ENCODE measurements at regions not wholly inside any gene's neighbourhood (a gene's known extent, or its start where the extent isn't known, plus 50 kb on each side); places are given as distances from the start of the nearest gene placed in this dataset.

GRCh38 chr6:71400852-71401251 lies 112.2 kb downstream of the OGFRL1 start:
- TF ChIP-seq ZNF384 (IDR thresholded peaks at IDR 0.05) (no peak), BHLHE40 (IDR thresholded peaks at IDR 0.05; ENCODE audit: borderline replicate concordance) (no peak), SP1 (IDR thresholded peaks at IDR 0.05) (no peak), LEF1 (IDR thresholded peaks at IDR 0.05; ENCODE audit: borderline replicate concordance) (no peak), NFRKB (IDR thresholded peaks at IDR 0.05) (no peak), ELF4 (IDR thresholded peaks at IDR 0.05) (no peak), ARNT (IDR thresholded peaks at IDR 0.05) (no peak), TARDBP (IDR thresholded peaks at IDR 0.05) (no peak)
